Nephron progenitor cell (in vitro differentiated cells): ENCODE measurements at regions not wholly inside any gene's neighbourhood (a gene's known extent, or its start where the extent isn't known, plus 50 kb on each side); places are given as distances from the start of the nearest gene placed in this dataset.
A peak's percentile ranks its signal among the peaks of the same experiment; 100 is the strongest.

Source experiments
- DNase-seq: peaks from one replicate; pipeline ENCODE4 v3.0.0; 2021
- H3K27ac Mint-ChIP-seq: 2 replicates; pipeline ENCODE4 v1.8.0; 2021; ENCODE audit warnings: mild to moderate bottlenecking, moderate library complexity, mixed read lengths
- H3K27me3 Mint-ChIP-seq: 2 replicates; pipeline ENCODE4 v1.8.0; 2021; ENCODE audit warnings: mild to moderate bottlenecking, low read depth, mixed read lengths; ENCODE audit not compliant: poor library complexity
- H3K36me3 Mint-ChIP-seq: 2 replicates; pipeline ENCODE4 v1.8.0; 2021; ENCODE audit warnings: low read depth, mixed read lengths
- H3K4me1 Mint-ChIP-seq: 2 replicates; pipeline ENCODE4 v1.8.0; 2021; ENCODE audit warnings: mixed read lengths
- H3K4me3 Mint-ChIP-seq: 2 replicates; pipeline ENCODE4 v1.8.0; 2021; ENCODE audit warnings: mild to moderate bottlenecking, moderate library complexity, mixed read lengths
- H3K9me3 Mint-ChIP-seq: 2 replicates; pipeline ENCODE4 v1.8.0; 2021; ENCODE audit warnings: mild to moderate bottlenecking, moderate library complexity, mixed read lengths
- CTCF ChIP-seq: fragments of 200-600 bp; sonication (generic); IDR thresholded peaks from 2 replicates; pipeline ENCODE4 v1.5.0; 2021; ENCODE audit warnings: antibody characterized with exemption

- no peaks in the 10 kb centered on the region for H3K9me3 Mint-ChIP-seq
- peak; percentile 12 for TF ChIP-seq CTCF
- no peak for DNase-seq
- H3K27ac Mint-ChIP-seq = no peak overlapping the region
- H3K27me3 Mint-ChIP-seq = no peaks in the 10 kb centered on the region
- no peak overlapping the region for H3K4me3 Mint-ChIP-seq
- no peaks in the 10 kb centered on the region for H3K36me3 Mint-ChIP-seq
- H3K4me1 Mint-ChIP-seq = no peaks in the 10 kb centered on the region
Measured at GRCh38 chr18:29191263-29191662, 1014.3 kb upstream of the CDH2 start.

GRCh38 chr18:29188760-29189159 is 1011.8 kb upstream of the CDH2 start:
- no peak for TF ChIP-seq CTCF
- Mint-ChIP-seq H3K4me3 (no peak overlapping the region), H3K36me3 (no peaks in the 10 kb centered on the region), H3K27me3 (no peaks in the 10 kb centered on the region), H3K27ac (no peak overlapping the region), H3K4me1 (no peaks in the 10 kb centered on the region), H3K9me3 (no peaks in the 10 kb centered on the region)
- no peak for DNase-seq

GRCh38 chr18:29185801-29186200 is 1008.9 kb upstream of the CDH2 start:
- Mint-ChIP-seq H3K4me1 (no peaks in the 10 kb centered on the region), H3K36me3 (no peaks in the 10 kb centered on the region), H3K9me3 (no peaks in the 10 kb centered on the region), H3K27ac (no peak overlapping the region), H3K27me3 (no peaks in the 10 kb centered on the region), H3K4me3 (no peak overlapping the region)
- no peak for DNase-seq
- TF ChIP-seq CTCF = no peak

- Mint-ChIP-seq H3K27ac (no peak overlapping the region), H3K4me3 (no peak overlapping the region), H3K9me3 (no peaks in the 10 kb centered on the region), H3K27me3 (no peaks in the 10 kb centered on the region), H3K4me1 (no peaks in the 10 kb centered on the region), H3K36me3 (no peaks in the 10 kb centered on the region)
- DNase-seq = no peak
- no peak for TF ChIP-seq CTCF
Measured at GRCh38 chr18:29184654-29185053, 1007.7 kb upstream of the CDH2 start.

GRCh38 chr18:29181151-29181901 is 1004.4 kb upstream of the CDH2 start:
- no peaks in the 10 kb centered on the region for H3K4me1 Mint-ChIP-seq
- no peaks in the 10 kb centered on the region for H3K9me3 Mint-ChIP-seq
- H3K36me3 Mint-ChIP-seq = no peaks in the 10 kb centered on the region
- no peak overlapping the region for H3K4me3 Mint-ChIP-seq
- H3K27me3 Mint-ChIP-seq = no peaks in the 10 kb centered on the region
- no peak for DNase-seq
- H3K27ac Mint-ChIP-seq = peak overlapping the region; percentile 63
- no peak for TF ChIP-seq CTCF

- Mint-ChIP-seq H3K4me1 (no peaks in the 10 kb centered on the region), H3K9me3 (no peaks in the 10 kb centered on the region), H3K36me3 (no peaks in the 10 kb centered on the region), H3K4me3 (no peak overlapping the region), H3K27me3 (no peaks in the 10 kb centered on the region), H3K27ac (no peak overlapping the region)
- no peak for TF ChIP-seq CTCF
- DNase-seq = no peak
Measured at GRCh38 chr18:29176681-29177080, 999.8 kb upstream of the CDH2 start.
